GM23338 (cell line): ENCODE measurements at regions not wholly inside any gene's neighbourhood (a gene's known extent, or its start where the extent isn't known, plus 50 kb on each side); places are given as distances from the start of the nearest gene placed in this dataset.

Source experiments
- CREB1 ChIP-seq: fragments of 250-450 bp; sonication (Bioruptor Pico); IDR thresholded peaks from 2 replicates; pipeline ENCODE4 v1.5.0; 2020; ENCODE audit warnings: low read depth, mild to moderate bottlenecking, moderate library complexity
- EZH2 ChIP-seq: fragments of 200-600 bp; sonication (generic); IDR thresholded peaks from one replicate; pipeline ENCODE4 v1.8.0; 2017; ENCODE audit warnings: antibody characterized with exemption, mild to moderate bottlenecking, low read depth; ENCODE audit not compliant: unreplicated experiment
- EZH2phosphoT487 ChIP-seq: fragments of 200-600 bp; sonication (generic); IDR thresholded peaks from one replicate; pipeline ENCODE4 v1.8.1; 2018; ENCODE audit warnings: antibody characterized with exemption; ENCODE audit not compliant: unreplicated experiment
- JUNB ChIP-seq: IDR thresholded peaks from one replicate; pipeline ENCODE4 v1.6.1; 2016; ENCODE audit warnings: antibody characterized with exemption; ENCODE audit not compliant: unreplicated experiment
- NANOG ChIP-seq: IDR thresholded peaks from 2 replicates; pipeline ENCODE4 v1.6.1; 2016; ENCODE audit warnings: antibody characterized with exemption, borderline replicate concordance
- POLR2AphosphoS5 ChIP-seq: IDR thresholded peaks from 2 replicates; pipeline ENCODE4 v1.6.1; 2016; ENCODE audit warnings: antibody characterized with exemption, low read depth
- STAT1 ChIP-seq: IDR thresholded peaks from one replicate; pipeline ENCODE4 v1.6.1; 2016; ENCODE audit warnings: antibody characterized with exemption; ENCODE audit not compliant: unreplicated experiment
- ZNF114 ChIP-seq: fragments of 250-450 bp; sonication (Bioruptor Pico); IDR thresholded peaks from 2 replicates; pipeline ENCODE4 v1.5.0; 2020; ENCODE audit warnings: mild to moderate bottlenecking, moderate library complexity
- ZNF331 ChIP-seq: fragments of 250-450 bp; sonication (Bioruptor Pico); IDR thresholded peaks from 2 replicates; pipeline ENCODE4 v1.5.0; 2020; ENCODE audit warnings: low read depth, mild to moderate bottlenecking, moderate library complexity
- TF ChIP-seq, protein P1 (sequence below), 2 experiments: fragments of 200-600 bp in 1 of 2; sonication (generic) in 1 of 2; conservative IDR thresholded peaks; 2 replicates each; pipeline versions ENCODE4 v1.5.1 to v1.6.1; 2016 to 2017; ENCODE audit warnings: antibody characterized with exemption in 2 of 2, low read depth in 2 of 2, mild to moderate bottlenecking in 2 of 2, moderate library complexity in 1 of 2
- TF ChIP-seq, protein P2 (sequence below): IDR thresholded peaks from 2 replicates; pipeline ENCODE4 v1.6.1; 2016; ENCODE audit warnings: antibody characterized with exemption
- TF ChIP-seq, protein P3 (sequence below): IDR thresholded peaks from one replicate; pipeline ENCODE4 v1.6.1; 2018; ENCODE audit warnings: antibody characterized with exemption; ENCODE audit not compliant: unreplicated experiment
- TF ChIP-seq, protein P4 (sequence below): fragments of 250-450 bp; sonication (Bioruptor Pico); IDR thresholded peaks from 2 replicates; pipeline ENCODE4 v1.5.0; 2020; ENCODE audit warnings: mild to moderate bottlenecking, moderate library complexity

DNA sequence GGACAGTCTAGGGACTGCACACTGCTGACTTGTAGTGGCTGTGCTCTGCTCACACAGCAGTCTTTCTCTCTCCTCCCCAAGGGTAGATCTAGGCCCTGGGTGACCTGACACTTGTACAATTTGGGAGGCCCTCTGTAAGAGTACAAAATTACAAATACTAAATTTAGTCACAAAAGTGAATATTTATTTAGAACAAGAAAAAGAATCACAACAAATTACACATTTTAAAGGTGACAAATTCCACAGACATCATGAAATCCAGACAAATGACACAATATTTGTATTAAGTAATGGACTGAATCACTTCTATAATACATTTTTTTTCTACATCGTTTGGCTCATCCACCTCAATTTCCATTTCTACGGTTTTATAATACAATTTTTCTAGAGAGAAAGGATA, 496.4 kb downstream of the TXNL1 start:
- TF ChIP-seq, protein P1, sequence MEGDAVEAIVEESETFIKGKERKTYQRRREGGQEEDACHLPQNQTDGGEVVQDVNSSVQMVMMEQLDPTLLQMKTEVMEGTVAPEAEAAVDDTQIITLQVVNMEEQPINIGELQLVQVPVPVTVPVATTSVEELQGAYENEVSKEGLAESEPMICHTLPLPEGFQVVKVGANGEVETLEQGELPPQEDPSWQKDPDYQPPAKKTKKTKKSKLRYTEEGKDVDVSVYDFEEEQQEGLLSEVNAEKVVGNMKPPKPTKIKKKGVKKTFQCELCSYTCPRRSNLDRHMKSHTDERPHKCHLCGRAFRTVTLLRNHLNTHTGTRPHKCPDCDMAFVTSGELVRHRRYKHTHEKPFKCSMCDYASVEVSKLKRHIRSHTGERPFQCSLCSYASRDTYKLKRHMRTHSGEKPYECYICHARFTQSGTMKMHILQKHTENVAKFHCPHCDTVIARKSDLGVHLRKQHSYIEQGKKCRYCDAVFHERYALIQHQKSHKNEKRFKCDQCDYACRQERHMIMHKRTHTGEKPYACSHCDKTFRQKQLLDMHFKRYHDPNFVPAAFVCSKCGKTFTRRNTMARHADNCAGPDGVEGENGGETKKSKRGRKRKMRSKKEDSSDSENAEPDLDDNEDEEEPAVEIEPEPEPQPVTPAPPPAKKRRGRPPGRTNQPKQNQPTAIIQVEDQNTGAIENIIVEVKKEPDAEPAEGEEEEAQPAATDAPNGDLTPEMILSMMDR (conservative IDR thresholded peaks at IDR 0.05; ENCODE audit: low read depth in 2 of 2) = no peak
- TF ChIP-seq EZH2 (no peak), POLR2AphosphoS5 (no peak), CREB1 (CRISPR knock-in tag) (no peak), JUNB (no peak), STAT1 (no peak), EZH2phosphoT487 (no peak), ZNF114 (CRISPR knock-in tag) (no peak), NANOG (no peak), ZNF331 (CRISPR knock-in tag) (no peak)
- TF ChIP-seq, protein P2, sequence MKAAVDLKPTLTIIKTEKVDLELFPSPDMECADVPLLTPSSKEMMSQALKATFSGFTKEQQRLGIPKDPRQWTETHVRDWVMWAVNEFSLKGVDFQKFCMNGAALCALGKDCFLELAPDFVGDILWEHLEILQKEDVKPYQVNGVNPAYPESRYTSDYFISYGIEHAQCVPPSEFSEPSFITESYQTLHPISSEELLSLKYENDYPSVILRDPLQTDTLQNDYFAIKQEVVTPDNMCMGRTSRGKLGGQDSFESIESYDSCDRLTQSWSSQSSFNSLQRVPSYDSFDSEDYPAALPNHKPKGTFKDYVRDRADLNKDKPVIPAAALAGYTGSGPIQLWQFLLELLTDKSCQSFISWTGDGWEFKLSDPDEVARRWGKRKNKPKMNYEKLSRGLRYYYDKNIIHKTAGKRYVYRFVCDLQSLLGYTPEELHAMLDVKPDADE = no peak
- TF ChIP-seq, protein P3, sequence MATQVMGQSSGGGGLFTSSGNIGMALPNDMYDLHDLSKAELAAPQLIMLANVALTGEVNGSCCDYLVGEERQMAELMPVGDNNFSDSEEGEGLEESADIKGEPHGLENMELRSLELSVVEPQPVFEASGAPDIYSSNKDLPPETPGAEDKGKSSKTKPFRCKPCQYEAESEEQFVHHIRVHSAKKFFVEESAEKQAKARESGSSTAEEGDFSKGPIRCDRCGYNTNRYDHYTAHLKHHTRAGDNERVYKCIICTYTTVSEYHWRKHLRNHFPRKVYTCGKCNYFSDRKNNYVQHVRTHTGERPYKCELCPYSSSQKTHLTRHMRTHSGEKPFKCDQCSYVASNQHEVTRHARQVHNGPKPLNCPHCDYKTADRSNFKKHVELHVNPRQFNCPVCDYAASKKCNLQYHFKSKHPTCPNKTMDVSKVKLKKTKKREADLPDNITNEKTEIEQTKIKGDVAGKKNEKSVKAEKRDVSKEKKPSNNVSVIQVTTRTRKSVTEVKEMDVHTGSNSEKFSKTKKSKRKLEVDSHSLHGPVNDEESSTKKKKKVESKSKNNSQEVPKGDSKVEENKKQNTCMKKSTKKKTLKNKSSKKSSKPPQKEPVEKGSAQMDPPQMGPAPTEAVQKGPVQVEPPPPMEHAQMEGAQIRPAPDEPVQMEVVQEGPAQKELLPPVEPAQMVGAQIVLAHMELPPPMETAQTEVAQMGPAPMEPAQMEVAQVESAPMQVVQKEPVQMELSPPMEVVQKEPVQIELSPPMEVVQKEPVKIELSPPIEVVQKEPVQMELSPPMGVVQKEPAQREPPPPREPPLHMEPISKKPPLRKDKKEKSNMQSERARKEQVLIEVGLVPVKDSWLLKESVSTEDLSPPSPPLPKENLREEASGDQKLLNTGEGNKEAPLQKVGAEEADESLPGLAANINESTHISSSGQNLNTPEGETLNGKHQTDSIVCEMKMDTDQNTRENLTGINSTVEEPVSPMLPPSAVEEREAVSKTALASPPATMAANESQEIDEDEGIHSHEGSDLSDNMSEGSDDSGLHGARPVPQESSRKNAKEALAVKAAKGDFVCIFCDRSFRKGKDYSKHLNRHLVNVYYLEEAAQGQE = no peak
- TF ChIP-seq, protein P4, sequence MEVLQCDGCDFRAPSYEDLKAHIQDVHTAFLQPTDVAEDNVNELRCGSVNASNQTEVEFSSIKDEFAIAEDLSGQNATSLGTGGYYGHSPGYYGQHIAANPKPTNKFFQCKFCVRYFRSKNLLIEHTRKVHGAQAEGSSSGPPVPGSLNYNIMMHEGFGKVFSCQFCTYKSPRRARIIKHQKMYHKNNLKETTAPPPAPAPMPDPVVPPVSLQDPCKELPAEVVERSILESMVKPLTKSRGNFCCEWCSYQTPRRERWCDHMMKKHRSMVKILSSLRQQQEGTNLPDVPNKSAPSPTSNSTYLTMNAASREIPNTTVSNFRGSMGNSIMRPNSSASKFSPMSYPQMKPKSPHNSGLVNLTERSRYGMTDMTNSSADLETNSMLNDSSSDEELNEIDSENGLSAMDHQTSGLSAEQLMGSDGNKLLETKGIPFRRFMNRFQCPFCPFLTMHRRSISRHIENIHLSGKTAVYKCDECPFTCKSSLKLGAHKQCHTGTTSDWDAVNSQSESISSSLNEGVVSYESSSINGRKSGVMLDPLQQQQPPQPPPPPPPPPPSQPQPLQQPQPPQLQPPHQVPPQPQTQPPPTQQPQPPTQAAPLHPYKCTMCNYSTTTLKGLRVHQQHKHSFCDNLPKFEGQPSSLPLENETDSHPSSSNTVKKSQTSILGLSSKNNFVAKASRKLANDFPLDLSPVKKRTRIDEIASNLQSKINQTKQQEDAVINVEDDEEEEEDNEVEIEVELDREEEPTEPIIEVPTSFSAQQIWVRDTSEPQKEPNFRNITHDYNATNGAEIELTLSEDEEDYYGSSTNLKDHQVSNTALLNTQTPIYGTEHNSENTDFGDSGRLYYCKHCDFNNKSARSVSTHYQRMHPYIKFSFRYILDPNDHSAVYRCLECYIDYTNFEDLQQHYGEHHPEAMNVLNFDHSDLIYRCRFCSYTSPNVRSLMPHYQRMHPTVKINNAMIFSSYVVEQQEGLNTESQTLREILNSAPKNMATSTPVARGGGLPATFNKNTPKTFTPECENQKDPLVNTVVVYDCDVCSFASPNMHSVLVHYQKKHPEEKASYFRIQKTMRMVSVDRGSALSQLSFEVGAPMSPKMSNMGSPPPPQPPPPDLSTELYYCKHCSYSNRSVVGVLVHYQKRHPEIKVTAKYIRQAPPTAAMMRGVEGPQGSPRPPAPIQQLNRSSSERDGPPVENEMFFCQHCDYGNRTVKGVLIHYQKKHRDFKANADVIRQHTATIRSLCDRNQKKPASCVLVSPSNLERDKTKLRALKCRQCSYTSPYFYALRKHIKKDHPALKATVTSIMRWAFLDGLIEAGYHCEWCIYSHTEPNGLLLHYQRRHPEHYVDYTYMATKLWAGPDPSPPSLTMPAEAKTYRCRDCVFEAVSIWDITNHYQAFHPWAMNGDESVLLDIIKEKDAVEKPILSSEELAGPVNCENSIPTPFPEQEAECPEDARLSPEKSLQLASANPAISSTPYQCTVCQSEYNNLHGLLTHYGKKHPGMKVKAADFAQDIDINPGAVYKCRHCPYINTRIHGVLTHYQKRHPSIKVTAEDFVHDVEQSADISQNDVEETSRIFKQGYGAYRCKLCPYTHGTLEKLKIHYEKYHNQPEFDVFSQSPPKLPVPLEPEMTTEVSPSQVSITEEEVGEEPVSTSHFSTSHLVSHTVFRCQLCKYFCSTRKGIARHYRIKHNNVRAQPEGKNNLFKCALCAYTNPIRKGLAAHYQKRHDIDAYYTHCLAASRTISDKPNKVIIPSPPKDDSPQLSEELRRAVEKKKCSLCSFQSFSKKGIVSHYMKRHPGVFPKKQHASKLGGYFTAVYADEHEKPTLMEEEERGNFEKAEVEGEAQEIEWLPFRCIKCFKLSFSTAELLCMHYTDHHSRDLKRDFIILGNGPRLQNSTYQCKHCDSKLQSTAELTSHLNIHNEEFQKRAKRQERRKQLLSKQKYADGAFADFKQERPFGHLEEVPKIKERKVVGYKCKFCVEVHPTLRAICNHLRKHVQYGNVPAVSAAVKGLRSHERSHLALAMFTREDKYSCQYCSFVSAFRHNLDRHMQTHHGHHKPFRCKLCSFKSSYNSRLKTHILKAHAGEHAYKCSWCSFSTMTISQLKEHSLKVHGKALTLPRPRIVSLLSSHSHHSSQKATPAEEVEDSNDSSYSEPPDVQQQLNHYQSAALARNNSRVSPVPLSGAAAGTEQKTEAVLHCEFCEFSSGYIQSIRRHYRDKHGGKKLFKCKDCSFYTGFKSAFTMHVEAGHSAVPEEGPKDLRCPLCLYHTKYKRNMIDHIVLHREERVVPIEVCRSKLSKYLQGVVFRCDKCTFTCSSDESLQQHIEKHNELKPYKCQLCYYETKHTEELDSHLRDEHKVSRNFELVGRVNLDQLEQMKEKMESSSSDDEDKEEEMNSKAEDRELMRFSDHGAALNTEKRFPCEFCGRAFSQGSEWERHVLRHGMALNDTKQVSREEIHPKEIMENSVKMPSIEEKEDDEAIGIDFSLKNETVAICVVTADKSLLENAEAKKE (CRISPR knock-in tag) = no peak
